NOMO-1 (cell line): ENCODE measurements at regions not wholly inside any gene's neighbourhood (a gene's known extent, or its start where the extent isn't known, plus 50 kb on each side); places are given as distances from the start of the nearest gene placed in this dataset.
"Not testable (repeated sequence)": the region's sequence is repeated elsewhere in the genome, so short reads cannot be mapped to it uniquely, and the experiment has no call there.

Experiments used
- DNase-seq, 2 experiments: peaks; one replicate each; lab custom pipeline; 2025; ENCODE audit not compliant: unreplicated experiment in 2 of 2; lab: John Stamatoyannopoulos, UW

DNA sequence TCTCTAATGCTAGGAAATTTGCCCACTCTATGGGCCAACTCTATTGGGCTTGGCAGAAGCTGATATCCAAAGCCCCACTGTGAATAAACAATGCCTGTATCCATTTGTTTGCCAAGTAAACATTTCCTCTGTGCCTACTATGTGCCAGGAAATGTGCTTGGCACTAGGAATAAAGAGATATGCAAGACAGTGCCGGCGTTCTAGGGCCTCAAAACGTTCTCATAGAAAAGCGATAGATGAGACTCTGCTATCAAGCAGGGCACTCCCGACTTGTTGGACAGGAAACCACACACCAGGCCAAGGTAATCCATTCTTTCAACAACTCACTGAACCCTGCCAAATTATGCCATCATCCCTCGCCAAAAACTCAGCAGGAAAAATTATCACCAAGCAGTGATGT is 196.7 kb downstream of the IPMK start:
- no peak for DNase-seq

DNA sequence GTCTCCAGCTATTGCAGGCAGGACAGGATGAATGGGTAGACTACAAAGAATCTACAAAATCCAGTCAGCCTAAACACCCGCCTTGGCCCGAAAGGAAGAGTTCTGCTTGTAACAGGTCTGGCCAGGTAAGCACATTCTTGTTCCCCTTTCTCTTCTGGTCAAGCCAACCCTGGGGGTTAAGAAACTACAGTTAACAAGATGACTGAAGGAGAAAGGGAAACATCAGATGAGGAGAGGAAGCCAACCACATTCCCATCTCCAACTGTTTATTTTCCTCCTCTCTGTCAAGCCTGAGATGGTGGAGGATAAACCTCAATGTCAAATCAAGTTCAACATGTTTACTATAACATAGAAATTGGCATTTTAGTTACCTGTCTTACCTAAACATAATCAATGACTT is 198.9 kb downstream of the IPMK start:
- no peak for DNase-seq

DNA sequence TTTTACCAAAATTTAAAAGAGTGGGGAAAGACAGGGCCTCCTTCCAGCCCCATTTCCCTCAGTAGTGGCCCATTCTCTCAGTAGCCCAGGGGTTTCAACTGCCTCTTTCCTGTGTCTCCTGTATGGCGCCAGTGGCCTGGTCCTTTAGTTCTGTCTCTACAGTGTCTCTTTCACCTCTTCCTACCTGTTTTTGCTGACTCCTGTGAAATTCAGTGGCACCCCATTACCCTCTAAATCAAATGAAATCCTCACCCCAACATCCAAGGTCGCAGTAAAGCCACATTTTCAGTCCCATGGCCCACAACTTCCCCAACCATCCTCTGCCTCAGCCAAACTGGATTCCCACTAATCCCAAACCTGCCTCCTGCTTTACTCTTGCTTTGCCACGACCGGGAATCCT is 200.7 kb downstream of the IPMK start:
- no peak for DNase-seq

DNA sequence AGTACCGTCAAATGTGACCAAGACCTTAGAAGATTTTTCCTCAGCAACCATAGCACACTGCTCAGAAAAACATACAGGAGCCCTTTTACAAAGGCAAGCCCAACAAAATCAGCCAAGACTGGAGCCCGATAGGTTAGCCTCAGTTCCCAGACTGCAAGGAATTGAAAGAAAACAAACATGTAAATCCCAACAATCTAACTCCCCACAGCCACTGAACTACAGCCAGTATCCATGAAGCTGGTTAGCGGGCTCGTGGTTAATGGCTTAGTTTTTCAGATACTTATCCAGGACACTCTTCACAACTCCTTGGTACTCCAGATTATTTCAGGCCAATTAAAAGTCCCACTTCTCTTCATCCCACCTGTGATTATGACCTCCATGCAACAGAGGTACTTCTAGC is 201.6 kb downstream of the IPMK start:
- no peak for DNase-seq

DNA sequence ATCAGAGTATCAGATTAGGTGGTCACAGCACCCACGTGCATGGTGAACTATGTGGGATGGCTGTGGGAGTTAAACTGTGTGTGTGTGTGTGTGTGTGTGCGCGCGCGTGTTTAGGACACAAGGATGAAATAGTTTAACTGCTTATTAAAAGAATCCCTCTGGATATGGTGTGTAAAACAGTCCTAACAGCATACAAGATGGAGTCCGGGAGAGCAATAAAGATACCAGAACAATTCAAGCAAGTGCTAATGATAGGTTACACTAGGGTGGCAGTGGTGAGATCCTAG is 202.2 kb downstream of the IPMK start:
- DNase-seq = no peak

DNA sequence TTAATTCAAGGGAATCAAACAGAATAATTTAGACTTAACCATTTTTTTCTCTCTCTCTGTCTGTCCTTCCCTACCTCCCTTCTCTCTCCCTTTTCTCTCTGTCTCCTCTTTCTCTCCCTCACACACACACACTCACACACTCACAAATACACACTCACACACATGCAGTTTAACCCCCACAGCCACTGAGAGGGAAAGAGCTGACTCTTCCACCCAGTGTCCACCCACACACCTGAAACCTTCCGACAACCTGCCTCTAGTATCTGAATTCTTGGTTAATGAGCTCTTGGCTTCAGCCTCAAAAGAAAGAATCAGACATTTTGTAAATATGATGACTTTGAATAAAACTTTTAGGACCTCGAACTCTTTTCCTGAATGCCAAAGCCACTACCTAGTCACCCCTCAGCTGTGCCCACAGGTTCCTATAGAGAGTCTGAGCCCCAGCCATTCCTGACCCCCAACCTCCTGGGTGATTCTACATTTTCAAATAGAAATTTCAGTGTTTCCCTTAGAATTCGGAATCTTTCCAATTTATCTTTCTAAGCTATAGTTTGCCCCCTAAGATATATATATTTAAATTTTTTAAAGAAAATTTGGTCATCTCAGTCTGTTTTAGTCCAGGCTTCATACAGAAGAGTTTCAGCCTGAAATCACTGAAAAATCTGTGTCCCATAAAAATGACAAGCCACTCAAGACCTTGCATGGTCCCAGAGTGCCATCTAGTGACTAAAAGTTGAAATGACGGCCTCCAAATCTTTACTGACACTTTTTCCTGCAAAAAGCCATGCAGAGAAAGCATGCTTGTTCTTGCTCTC is 202.8 kb downstream of the IPMK start:
- no peak for DNase-seq

DNA sequence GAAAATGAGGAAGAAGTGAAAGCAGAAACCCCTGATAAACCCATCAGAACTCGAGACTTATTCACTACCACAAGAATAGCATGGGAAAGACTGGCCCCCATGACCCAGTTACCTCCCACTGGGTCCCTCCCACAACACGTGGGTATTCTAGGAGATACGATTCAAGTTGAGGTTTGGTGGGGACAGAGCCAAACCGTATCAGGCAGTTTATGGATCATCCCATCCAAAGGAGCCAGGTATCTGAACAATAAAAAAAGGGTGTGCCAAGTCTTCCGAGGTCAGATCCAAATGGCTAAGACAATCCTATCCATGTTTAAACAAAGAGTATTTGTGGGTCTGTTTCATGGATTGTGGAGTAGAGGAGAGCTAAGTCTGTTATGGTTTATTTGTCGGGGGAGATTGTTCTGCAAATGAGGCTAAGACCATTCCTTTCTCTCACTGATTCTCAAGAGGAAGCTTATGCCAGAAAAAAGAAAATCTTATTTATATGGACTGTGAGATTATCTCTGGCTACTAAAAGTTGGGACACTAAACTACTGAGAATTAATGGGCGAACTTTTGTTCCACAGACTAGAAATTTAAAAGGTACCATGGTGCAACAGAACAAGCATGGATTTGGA is 203.7 kb downstream of the IPMK start:
- DNase-seq = no peak

DNA sequence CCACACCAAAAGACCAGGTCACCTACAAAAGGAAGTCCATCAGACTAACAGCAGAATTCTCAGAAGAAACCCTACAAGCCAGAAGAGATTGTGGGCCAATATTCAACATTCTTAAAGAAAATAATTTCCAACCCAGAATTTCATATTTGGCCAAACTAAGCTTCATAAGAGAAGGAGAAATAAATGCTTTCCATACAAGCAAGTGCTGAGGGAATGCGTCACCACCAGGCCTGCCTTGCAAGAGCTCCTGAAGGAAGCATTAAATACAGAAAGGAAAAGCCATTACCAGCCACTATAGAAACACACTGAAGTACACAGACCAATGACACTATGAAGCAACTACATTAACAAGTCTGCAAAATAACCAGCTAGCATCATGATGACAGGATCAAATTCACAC is 209.0 kb downstream of the IPMK start:
- DNase-seq = not testable (repeated sequence)

DNA sequence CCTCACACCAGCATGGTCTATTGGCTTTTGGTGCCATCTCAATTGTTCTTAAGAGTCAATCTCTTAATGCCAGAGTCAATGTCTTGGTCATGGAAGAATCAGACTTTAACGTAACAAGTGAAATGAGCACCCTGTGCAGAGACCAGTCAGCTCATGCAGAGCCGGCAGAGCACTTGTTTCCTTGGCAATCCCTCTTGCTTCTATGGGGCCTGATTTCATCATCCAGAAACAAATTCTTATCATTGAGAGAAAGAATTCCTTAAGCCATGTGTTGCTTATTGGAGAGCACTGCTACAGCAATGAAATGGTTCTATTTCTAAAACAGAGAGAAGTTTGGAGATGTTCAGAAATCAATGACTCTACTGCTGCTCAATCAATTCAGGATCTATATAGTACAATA is 212.8 kb downstream of the IPMK start:
- DNase-seq = no peak

- no peak for DNase-seq
These were observed 214.9 kb downstream of the IPMK start for GRCh38 chr10:58052772-58053171.

GRCh38 chr10:58050575-58050974 is 217.1 kb downstream of the IPMK start:
- no peak for DNase-seq

- DNase-seq = no peak
These were observed 218.8 kb downstream of the IPMK start for GRCh38 chr10:58048936-58049335.

- DNase-seq = no peak
These were observed 223.6 kb downstream of the IPMK start for GRCh38 chr10:58044072-58044471.

DNA sequence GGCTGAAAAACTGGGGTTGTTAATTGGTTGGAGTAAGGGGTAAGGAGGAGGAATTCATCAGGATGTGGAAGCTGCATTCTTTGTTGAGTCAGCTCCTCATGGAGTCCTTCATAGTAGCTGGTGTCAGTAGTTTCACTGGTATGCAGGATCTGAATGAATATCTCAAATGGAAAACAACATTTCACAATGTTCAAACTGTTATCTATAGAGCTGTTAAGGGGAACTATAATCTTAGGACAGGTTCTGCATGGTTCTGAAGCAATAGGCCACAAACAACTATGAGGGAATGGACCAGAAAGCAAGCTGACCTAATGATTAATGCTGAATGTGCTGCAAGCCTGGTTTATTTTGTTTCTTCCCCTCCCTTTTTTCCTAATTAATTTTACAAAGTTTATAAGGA is 225.8 kb downstream of the IPMK start:
- no peak for DNase-seq

GRCh38 chr10:58030208-58030607 is 237.5 kb downstream of the IPMK start:
- no peak for DNase-seq

DNA sequence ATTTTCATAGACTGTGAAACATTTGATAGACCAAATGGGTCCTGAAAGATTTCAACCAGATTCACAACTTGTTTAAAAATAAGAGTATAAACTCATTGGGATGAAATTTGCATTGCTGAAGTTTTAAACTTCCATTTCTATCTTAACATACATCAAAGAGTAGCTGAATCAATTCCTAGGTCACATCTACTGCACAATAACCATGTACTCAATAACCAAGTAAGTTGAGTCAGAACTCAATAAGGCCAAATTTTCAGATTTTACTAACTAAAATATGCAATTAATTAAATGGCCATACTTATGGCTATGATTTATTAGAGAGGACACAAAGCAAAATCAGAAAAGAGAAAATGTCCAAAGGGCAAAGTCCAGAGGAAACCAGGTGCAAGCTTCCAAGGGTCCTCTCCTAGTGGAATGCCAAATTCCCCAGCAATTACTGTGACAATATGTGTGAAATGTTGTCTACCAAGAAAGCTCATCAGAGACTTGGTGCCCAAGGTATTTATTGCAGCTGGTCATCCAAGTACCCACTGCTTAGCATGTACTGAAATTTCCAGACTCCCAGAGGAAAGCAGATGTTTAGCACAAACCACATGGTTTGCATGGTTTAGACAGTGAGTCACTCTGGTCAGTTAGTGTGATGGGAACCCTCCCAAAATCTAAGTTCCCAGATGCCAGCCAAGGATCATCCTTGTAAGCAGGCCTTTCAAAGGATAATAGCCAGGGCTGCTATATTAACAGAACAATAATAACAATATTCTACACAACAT is 238.9 kb downstream of the IPMK start:
- no peak for DNase-seq

- DNase-seq = no peak
These were observed 240.3 kb downstream of the IPMK start for GRCh38 chr10:58027426-58027825.

DNA sequence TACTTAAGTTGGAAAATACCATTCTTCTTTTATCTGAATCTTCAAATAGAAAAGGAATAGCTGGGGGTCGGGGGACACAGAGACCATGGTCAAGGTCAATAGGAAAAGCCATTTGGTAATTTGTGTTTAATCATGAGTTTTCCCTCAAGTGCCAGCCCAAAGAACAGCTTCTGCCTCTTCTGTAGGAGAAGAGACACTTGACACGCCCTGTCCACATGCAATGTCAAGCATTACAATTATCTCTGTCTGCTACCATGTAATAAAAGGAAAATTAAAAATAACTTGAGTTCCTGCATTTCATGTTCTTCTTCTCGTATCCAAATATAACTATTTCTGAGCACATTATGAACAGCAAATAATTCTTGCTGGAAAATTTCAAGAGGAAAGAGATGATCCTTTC is 241.7 kb downstream of the IPMK start:
- no peak for DNase-seq

DNA sequence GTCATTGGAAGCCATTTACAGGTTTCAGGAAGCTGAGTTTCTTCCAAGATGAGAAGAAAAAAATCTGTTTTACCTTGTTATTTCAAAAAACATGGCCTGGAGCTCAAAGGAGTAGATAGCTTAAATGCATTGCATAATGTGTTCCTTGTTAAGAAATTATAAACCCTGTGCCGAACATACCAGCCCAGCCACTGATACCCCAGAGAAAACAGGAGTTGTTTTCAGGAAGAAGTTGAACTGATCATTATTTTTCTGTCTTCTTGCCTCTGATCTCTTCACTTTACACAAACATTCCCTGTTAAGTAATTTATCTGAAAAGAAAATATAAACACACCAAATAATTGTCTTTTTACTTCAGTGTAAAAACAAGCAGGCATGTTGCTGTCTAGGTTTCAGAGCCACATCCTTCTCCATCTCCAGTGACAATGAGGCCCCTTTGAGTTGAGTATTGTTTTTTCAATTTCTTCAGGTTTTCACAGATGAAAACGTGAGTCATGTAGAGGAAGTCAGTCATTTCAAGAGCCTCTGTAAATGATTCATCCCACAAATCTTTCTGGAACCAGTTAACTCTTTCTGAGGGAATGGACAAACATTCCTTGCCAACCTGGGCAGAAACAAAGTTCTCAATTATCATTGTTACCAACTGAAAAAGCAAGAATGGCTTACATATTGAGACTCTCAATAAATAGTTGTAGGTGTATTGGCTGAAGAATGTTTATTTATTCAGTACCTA is 244.2 kb downstream of the IPMK start:
- no peak for DNase-seq

- DNase-seq = no peak
These were observed 247.7 kb downstream of the IPMK start for GRCh38 chr10:58019863-58020537.
